Memory B cell (primary cell): ENCODE measurements at regions not wholly inside any gene's neighbourhood (a gene's known extent, or its start where the extent isn't known, plus 50 kb on each side); places are given as distances from the start of the nearest gene placed in this dataset.
"Not testable (repeated sequence)": the region's sequence is repeated elsewhere in the genome, so short reads cannot be mapped to it uniquely, and the experiment has no call there.

Experiments
- ATAC-seq: fragments of 150-1000 bp; cut with Tn5 transposase; 2 replicates; pipeline ENCODE4 v1.10.0; 2021; ENCODE audit warnings: low read depth, mild to moderate bottlenecking, moderate library complexity
- DNase-seq, 2 donors: peaks; one replicate each; pipeline ENCODE4 v3.0.0; 2022; ENCODE audit warnings: low spot score in 2 of 2
- H3K27ac Mint-ChIP-seq: one replicate; pipeline ENCODE4 v1.8.0; 2022; ENCODE audit warnings: mild to moderate bottlenecking, moderate library complexity, mixed read lengths
- H3K27me3 Mint-ChIP-seq: one replicate; pipeline ENCODE4 v1.8.0; 2022; ENCODE audit warnings: mixed read lengths
- H3K36me3 Mint-ChIP-seq: one replicate; pipeline ENCODE4 v1.8.0; 2022; ENCODE audit warnings: mild to moderate bottlenecking, mixed read lengths
- H3K4me1 Mint-ChIP-seq: one replicate; pipeline ENCODE4 v1.8.0; 2022; ENCODE audit warnings: mixed read lengths
- H3K4me3 Mint-ChIP-seq: one replicate; pipeline ENCODE4 v1.8.0; 2022; ENCODE audit warnings: mild to moderate bottlenecking, moderate library complexity, mixed read lengths
- H3K9me3 Mint-ChIP-seq: one replicate; pipeline ENCODE4 v1.8.0; 2022; ENCODE audit warnings: mixed read lengths

DNA sequence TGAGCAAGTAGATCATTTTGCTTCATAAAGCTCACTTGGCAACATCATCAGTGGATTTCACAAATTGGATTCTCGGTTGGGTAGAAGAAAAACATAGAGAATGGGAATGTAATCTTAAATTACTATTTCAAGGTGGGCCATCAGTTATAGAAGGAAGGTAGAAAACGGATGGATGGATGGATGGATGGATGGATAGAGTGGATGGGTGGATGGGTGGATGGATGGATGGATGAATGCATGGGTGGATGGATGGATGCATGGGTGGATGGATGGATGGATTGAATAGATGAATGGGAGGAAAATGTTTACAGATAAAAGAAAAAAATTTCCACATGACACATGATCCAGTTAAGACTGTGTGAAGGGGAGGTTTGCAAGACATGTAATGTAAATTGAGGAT, 159.7 kb downstream of the MEX3B start:
- ATAC-seq, result no peak
- H3K4me1 Mint-ChIP-seq, result no peaks in the 10 kb centered on the region
- no peak for DNase-seq
- H3K4me3 Mint-ChIP-seq, result no peak overlapping the region
- peaks cover 6% of the 10 kb centered on the region for H3K9me3 Mint-ChIP-seq
- peaks cover 6% of the 10 kb centered on the region for H3K27me3 Mint-ChIP-seq
- no peaks in the 10 kb centered on the region for H3K36me3 Mint-ChIP-seq
- no peak overlapping the region for H3K27ac Mint-ChIP-seq

DNA sequence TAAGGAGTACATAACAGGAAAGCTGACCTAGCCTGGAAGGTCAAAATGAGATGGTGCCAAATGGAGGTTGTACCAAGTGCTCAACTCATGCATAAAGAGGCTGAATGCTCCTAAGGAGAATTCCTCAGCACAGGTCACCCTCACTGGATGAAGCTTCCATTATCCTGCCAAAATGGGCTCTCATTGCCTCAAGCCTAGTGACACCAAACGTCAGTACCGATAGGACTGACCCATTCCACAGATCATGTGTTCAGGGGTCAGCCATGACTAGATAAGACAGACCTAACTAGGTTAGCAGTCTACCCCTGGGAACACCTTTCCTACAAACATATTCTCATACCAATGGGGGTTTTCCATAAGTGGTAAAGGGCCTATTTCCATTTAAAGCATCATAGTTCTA, 160.7 kb downstream of the MEX3B start:
- ATAC-seq (no peak), DNase-seq (no peak)
- Mint-ChIP-seq H3K4me1 (peaks cover 4% of the 10 kb centered on the region), H3K4me3 (no peak overlapping the region), H3K27me3 (peaks cover 6% of the 10 kb centered on the region), H3K9me3 (peaks cover 6% of the 10 kb centered on the region), H3K36me3 (no peaks in the 10 kb centered on the region), H3K27ac (no peak overlapping the region)

DNA sequence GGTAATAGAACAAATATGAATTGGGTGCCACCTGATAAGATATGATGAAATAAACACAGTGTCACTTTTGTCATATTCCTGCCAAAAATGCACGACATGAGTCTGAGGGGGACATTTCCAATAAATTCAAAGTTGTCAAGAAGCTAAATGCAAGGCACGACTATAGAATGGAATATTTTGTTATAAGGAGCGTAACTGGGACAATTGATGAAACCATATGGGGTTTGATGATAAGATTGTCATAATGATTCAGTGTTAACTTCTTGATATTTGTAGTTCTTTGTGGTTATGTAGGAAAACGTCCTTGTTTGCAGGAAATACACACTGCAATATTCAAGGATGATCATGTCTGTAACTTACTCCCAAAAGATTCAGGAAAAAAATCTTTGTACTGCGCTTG, 163.3 kb downstream of the MEX3B start:
- Mint-ChIP-seq H3K36me3 (no peaks in the 10 kb centered on the region), H3K27ac (no peak overlapping the region), H3K27me3 (peaks cover 5% of the 10 kb centered on the region), H3K4me1 (peaks cover 7% of the 10 kb centered on the region), H3K4me3 (no peak overlapping the region), H3K9me3 (peaks cover 5% of the 10 kb centered on the region)
- ATAC-seq (no peak), DNase-seq (no peak)

DNA sequence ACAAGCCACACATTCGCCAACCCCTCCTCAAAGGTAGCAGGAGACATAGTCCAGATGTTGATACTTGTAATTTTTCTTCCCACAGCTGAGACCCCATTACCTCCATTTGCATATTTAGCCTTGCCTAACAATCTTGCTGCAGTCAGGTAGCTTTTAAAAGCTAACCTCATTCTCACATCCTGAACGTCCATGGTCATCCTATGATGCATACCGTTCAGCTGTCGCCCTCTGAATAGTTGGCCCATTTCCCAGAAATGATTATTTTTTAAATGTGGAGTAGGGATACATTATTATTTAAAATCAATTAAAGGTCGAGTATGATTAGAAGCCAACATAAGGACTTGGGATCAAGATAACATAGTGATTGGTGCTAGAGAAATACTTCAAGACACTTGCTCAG, 165.0 kb downstream of the MEX3B start:
- Mint-ChIP-seq H3K9me3 (peaks cover 2% of the 10 kb centered on the region), H3K4me3 (no peak overlapping the region), H3K4me1 (peaks cover 7% of the 10 kb centered on the region), H3K27me3 (peaks cover 2% of the 10 kb centered on the region), H3K36me3 (no peaks in the 10 kb centered on the region), H3K27ac (no peak overlapping the region)
- DNase-seq, result no peak
- no peak for ATAC-seq

DNA sequence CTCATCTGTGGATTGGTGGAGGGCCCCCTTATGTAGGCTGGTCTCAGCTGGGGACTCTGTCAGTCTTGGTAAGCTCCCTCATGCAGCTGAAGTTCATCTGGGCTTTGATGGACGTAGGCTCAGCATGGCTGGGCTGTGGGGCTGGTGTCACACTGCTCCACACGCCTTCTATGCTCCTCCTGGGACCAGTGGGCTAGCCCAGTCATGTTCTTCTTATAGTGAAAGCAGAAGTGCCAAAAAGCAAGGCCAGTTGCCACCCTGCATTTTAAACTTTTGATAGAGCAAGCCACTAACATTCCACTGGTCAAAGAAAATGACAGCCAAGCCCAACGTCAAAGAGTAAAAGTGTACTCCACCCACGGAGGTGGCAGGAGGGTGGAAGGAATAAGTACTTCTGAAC, 165.5 kb downstream of the MEX3B start:
- Mint-ChIP-seq H3K4me3 (no peak overlapping the region), H3K4me1 (peaks cover 7% of the 10 kb centered on the region), H3K9me3 (peaks cover 1% of the 10 kb centered on the region), H3K27me3 (peaks cover 2% of the 10 kb centered on the region), H3K36me3 (no peaks in the 10 kb centered on the region), H3K27ac (no peak overlapping the region)
- ATAC-seq, result peak; percentile 65
- DNase-seq, result no peak

DNA sequence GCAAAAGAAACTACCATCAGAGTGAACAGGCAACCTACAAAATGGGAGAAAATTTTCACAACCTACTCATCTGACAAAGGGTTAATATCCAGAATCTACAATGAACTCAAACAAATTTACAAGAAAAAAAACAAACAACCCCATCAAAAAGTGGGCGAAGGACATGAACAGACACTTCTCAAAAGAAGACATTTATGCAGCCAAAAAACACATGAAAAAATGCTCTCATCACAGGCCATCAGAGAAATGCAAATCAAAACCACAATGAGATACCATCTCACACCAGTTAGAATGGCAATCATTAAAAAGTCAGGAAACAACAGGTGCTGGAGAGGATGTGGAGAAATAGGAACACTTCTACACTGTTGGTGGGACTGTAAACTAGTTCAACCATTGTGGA, 170.1 kb downstream of the MEX3B start:
- DNase-seq, H3K36me3 Mint-ChIP-seq, H3K9me3 Mint-ChIP-seq, H3K4me1 Mint-ChIP-seq, H3K4me3 Mint-ChIP-seq, H3K27me3 Mint-ChIP-seq, ATAC-seq, H3K27ac Mint-ChIP-seq: not testable (repeated sequence)

DNA sequence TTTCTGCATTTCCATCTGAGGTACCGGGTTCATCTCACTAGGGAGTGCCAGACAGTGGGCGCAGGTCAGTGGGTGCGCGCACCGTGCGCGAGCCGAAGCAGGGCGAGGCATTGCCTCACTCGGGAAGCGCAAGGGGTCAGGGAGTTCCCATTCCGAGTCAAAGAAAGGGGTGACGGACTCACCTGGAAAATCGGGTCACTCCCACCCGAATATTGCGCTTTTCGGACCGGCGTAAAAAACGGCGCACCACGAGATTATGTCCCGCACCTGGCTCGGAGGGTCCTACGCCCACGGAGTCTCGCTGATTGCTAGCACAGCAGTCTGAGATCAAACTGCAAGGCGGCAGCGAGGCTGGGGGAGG, 175.1 kb downstream of the MEX3B start:
- H3K27me3 Mint-ChIP-seq, DNase-seq, H3K27ac Mint-ChIP-seq, H3K9me3 Mint-ChIP-seq, H3K36me3 Mint-ChIP-seq, ATAC-seq, H3K4me3 Mint-ChIP-seq: not testable (repeated sequence)
- peaks cover 12% of the 10 kb centered on the region for H3K4me1 Mint-ChIP-seq

DNA sequence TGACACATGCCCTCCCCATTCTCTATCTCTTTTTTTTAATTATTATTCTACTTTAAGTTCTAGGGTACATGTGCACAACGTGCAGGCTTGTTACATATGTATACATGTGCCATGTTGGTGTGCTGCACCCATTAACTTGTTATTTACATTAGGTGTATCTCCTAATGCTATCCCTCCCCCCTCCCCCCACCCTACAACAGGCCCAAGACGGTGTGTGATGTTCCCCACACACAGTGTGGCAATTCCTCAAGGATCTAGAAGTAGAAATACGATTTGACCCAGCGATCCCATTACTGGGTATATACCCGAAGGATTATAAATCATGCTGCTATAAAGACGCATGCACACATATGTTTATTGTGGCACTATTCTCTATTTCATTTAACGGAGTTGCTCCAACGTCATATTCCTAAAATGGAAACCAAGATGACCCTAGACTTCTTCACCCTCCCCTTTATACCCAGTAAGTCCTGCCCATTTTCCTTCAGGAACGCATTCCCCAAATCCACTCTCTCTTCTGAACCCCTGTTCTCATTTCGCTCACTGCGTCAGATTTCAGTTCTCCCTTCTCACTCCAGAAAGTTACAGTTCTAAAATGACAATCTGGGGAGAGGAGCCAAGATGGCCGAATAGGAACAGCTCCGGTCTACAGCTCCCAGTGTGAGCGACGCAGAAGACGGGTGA, 175.6 kb downstream of the MEX3B start:
- H3K36me3 Mint-ChIP-seq, H3K4me3 Mint-ChIP-seq, H3K27me3 Mint-ChIP-seq, H3K27ac Mint-ChIP-seq, DNase-seq, H3K9me3 Mint-ChIP-seq, ATAC-seq: not testable (repeated sequence)
- peaks cover 12% of the 10 kb centered on the region for H3K4me1 Mint-ChIP-seq

DNA sequence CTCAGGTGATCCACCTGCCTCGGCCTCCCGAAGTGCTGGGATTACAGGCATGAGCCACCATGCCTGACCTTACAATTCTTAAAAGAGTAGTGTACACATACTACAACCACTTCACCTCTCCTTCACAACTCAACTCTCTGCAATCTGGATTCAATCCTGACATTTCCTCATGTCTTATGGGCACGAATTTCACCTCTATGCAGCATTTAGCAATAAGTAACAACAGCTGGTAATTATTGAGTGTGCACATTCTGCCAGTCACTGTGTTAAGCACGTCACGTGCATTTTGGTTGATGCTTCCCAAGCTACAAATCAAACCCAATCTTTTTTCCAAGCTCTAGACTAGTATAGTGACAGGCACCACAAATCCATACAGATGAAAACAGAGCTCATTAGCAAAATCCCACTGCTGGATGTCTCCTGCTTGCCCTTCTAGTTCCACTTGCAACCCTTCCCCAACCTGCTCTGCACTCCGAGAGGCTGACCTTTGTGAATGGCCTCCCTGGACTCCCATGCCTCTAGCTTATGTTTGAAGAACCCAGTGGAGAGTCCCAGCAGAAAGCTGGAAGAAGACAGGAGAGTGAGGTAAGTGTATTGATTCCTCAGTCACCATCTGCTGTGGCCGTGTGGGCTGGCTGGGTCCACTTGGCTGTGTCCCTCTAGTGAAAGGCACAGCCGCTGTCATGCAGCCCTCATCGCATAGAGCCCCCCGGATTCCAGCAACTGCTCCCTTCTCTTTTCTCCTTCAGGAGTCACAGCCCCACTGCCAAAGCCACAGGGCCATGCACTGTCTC, 176.5 kb downstream of the MEX3B start:
- Mint-ChIP-seq H3K4me1 (peaks cover 12% of the 10 kb centered on the region), H3K9me3 (no peaks in the 10 kb centered on the region), H3K27me3 (peaks cover 9% of the 10 kb centered on the region), H3K36me3 (no peaks in the 10 kb centered on the region), H3K27ac (no peak overlapping the region), H3K4me3 (no peak overlapping the region)
- ATAC-seq (no peak), DNase-seq (no peak)

DNA sequence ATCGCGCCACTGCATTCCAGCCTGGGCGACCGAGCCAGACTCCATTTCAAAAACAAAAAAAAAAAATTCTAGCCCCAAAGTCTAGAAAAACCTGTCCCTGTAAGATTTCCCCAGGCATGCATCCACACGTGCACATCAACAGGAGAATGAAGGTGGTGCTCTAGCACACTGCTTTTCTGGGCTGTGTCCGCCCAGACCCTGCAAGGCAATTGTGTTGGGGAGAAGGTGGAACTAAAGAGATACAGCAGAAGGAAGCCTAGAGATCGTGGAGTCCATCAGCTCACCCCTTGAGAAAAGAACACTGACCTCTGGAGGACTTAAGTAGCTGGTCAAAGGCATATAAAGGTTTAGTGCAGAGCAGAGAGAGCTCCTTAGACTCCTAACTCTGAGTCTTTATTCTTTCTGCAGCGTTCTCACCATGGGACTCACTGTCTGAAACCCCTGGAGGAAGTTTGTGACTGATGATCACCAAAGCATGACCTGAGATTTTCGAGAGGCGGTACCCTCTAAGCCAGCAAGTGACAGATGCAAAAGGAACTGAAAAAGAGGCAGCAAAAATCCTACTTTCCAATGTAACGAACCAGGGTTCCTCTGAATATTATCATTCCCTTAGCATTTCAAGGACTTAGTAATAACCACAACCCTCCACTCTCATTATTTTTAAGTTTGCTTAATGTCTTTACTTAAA, 179.8 kb downstream of the MEX3B start:
- Mint-ChIP-seq H3K27me3 (peaks cover 9% of the 10 kb centered on the region), H3K4me1 (peaks cover 12% of the 10 kb centered on the region), H3K36me3 (no peaks in the 10 kb centered on the region), H3K4me3 (peak overlapping the region; percentile 66), H3K27ac (peak overlapping the region; percentile 60), H3K9me3 (no peaks in the 10 kb centered on the region)
- ATAC-seq (peak; percentile 99), DNase-seq (peak; percentile 18 to 40)

DNA sequence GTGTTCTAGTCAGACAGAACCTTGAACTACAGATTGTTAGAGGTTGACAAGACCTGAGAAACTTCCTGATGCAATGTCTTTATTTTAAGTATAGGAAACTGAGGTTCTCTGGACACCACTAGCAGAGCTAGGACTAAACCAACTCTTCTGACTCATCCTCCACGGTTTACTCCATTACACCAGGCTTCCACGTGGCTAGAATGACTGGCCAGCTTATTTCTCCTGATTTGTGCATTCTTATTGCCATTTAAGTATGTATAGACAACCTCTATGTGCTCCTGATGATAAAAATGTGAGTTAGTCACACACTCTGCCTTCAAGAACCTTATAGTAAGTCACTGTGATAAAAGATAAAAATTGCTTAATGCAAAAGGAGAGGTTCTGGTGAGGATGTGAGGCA, 182.7 kb downstream of the MEX3B start:
- DNase-seq (no peak), ATAC-seq (no peak)
- H3K4me1 Mint-ChIP-seq, result peaks cover 12% of the 10 kb centered on the region
- no peaks in the 10 kb centered on the region for H3K9me3 Mint-ChIP-seq
- H3K4me3 Mint-ChIP-seq, result no peak overlapping the region
- no peaks in the 10 kb centered on the region for H3K36me3 Mint-ChIP-seq
- H3K27ac Mint-ChIP-seq, result no peak overlapping the region
- peaks cover 2% of the 10 kb centered on the region for H3K27me3 Mint-ChIP-seq

DNA sequence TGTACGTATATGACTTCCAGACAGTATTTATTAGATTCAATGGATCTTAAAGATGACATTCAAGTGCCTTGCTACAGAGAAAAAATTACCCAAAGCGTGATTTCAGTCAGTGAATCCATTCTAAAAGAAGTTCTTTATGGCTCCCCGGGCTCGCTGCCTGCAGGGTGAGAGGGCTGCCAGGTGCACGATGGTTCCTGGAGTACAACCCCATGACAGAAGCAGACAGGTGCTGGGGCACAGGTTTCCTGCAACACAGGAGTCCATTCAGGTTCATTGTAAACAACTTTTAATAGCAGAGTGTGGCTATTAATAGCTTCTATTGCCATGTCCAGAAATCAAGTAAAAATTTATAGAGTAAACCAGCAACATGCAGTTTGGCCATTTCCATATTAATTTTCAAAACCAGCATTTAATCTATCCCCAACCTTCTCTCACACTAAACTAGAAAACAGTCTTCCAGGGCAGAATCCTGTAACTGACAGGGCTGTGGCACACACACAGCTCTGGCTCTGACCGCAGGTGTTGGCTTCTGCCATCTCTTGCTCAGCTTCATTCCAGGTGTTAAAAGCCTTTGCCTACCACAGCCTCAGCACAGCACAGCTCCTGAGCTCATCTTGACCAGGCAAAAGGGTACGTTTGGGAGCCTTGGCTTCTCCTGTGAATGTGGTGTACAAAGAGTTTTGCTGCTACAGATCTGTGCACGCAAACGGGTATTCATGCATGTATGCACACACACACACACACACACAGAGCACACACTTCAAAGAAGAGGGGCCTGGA, 185.9 kb downstream of the MEX3B start:
- H3K36me3 Mint-ChIP-seq, result no peaks in the 10 kb centered on the region
- DNase-seq (no peak), ATAC-seq (no peak)
- no peaks in the 10 kb centered on the region for H3K9me3 Mint-ChIP-seq
- H3K4me1 Mint-ChIP-seq, result no peaks in the 10 kb centered on the region
- no peak overlapping the region for H3K4me3 Mint-ChIP-seq
- H3K27me3 Mint-ChIP-seq, result no peaks in the 10 kb centered on the region
- no peak overlapping the region for H3K27ac Mint-ChIP-seq

DNA sequence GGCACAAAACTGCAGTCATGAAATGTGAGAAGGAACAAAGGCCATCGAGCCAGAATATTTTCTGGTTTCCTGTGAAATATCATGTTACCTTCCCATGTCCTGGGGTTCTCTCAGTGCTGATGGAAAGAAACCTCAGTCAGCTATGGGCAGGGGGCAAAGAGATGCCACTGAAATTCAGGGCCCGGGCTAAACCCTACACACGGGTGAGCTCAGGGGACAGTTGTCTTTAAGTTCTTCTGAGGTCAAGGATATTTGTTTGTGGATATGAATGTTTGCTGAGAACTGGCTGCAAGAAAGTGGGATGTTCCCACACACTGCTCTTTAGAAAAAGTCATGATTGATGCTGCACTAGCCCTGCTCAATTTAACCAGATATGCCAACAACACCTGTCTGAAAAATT, 187.2 kb downstream of the MEX3B start:
- ATAC-seq (no peak), DNase-seq (no peak)
- H3K4me1 Mint-ChIP-seq, result no peaks in the 10 kb centered on the region
- H3K27me3 Mint-ChIP-seq, result no peaks in the 10 kb centered on the region
- H3K36me3 Mint-ChIP-seq, result no peaks in the 10 kb centered on the region
- H3K4me3 Mint-ChIP-seq, result no peak overlapping the region
- H3K27ac Mint-ChIP-seq, result no peak overlapping the region
- no peaks in the 10 kb centered on the region for H3K9me3 Mint-ChIP-seq

DNA sequence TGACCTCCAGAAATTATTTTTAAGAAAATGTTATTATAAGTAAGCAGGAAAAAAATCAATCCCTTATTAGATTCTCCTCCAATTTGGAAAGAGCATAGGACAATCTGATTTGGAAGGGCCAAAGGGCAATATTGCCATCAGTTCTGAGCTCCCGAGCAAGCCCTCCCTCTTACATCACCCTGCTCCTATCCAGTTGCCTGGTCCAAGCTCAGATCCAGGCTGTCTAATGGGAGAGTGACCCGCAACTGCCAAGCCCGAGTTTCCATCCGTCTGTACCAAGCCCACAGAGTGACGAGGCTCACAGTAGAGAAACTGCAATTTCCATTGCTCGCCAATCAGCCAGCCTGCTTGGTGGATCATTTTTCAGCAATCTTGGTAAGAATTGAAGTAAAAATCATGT, 187.7 kb downstream of the MEX3B start:
- Mint-ChIP-seq H3K4me3 (no peak overlapping the region), H3K27me3 (no peaks in the 10 kb centered on the region), H3K4me1 (no peaks in the 10 kb centered on the region), H3K36me3 (no peaks in the 10 kb centered on the region), H3K27ac (no peak overlapping the region), H3K9me3 (no peaks in the 10 kb centered on the region)
- no peak for ATAC-seq
- no peak for DNase-seq
